ENCODE measurements at regions not wholly inside any gene's neighbourhood (a gene's known extent, or its start where the extent isn't known, plus 50 kb on each side); places are given as distances from the start of the nearest gene placed in this dataset.
A peak's percentile ranks its signal among the peaks of the same experiment; 100 is the strongest.

DNA sequence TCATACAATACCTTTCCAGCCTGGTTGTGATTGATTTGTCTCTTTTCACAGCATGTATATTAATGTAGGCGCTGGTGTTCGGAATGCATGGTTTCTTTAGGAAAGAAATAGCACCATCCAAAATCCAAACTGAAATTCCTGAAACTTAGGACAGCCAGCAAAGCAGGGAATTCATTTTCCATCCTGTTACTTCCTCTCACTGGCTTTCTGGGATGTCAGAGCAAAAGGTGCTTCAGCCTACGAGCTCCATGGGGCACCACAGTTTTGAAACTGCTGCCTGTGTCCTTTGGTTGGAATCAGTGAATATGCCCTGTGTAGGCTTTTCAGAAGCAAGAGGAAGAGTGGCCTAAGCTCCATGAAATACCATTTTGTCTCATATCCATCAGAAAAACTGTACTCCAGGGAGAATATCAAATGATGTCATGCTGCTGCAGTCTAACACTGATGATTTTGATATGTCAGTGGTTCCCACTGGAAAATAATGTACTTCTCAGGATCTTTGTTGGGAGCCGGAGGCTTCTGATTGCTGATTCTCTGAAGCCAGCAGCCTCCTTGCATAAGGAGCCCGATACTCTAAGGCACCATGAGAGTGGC, 117.8 kb upstream of the SERP2 start:
- Histone ChIP-seq H3K9ac (ENCODE audit: insufficient read depth, low read length, poor library complexity, severe bottlenecking) (no peak overlapping the region), H3K4me3 (replicated peaks in 1 of 3; ENCODE audit: low read depth in 2 of 3, low read length in 3 of 3) (no peak overlapping the region), H3K4me2 (replicated peaks; ENCODE audit: extremely low read depth, low read length, poor library complexity, severe bottlenecking) (no peak overlapping the region), H3K79me2 (ENCODE audit: insufficient read depth, low read length) (no peaks in the 10 kb centered on the region), H3K9me3 (replicated peaks in 1 of 2; ENCODE audit: control insufficient read depth in 1 of 2, insufficient read depth in 1 of 2, low read length in 2 of 2) (no peaks in the 10 kb centered on the region), H3K27ac (ENCODE audit: low read depth in 1 of 2, low read length in 2 of 2) (no peak overlapping the region), H3K27me3 (ENCODE audit: control insufficient read depth in 2 of 2, insufficient read depth in 2 of 2, low read length in 2 of 2) (no peaks in the 10 kb centered on the region), H4K20me1 (ENCODE audit: insufficient read depth, low read length) (no peaks in the 10 kb centered on the region), H2AFZ (ENCODE audit: insufficient read depth, low read depth, low read length, poor library complexity, severe bottlenecking) (no peak overlapping the region), H3K36me3 (replicated peaks in 1 of 2; ENCODE audit: control insufficient read depth in 1 of 2, insufficient read depth in 2 of 2, low read length in 2 of 2) (no peaks in the 10 kb centered on the region), H3K4me1 (ENCODE audit: control insufficient read depth in 1 of 2, insufficient read depth in 2 of 2, low read length in 2 of 2) (peaks cover 18 to 20% of the 10 kb centered on the region in 2 donors)
- Mint-ChIP-seq H3K27me3 (ENCODE audit: low read depth in 3 of 3) (peaks cover 2 to 6% (median 3%) of the 10 kb centered on the region in 3 donors), H3K4me3 (no peak overlapping the region), H3K9me3 (peaks cover 0 to 3% (median 0%) of the 10 kb centered on the region in 7 donors), H3K4me1 (peaks cover 20% of the 10 kb centered on the region), H3K36me3 (no peaks in the 10 kb centered on the region), H3K27ac (no peak overlapping the region)
- no peak for TF ChIP-seq CTCF (IDR thresholded peaks at IDR 0.05)
- no CpG with 5 or more reads among the region's 5 CpGs for WGBS (ENCODE audit: insufficient coverage)
- no peak for DNase-seq
- intact Hi-C loops (cut with micrococcal nuclease), result loop anchor here (5.0 kb wide), 2 partner anchors 36 to 114 kb away; no protein-coding TSS in a partner anchor

DNA sequence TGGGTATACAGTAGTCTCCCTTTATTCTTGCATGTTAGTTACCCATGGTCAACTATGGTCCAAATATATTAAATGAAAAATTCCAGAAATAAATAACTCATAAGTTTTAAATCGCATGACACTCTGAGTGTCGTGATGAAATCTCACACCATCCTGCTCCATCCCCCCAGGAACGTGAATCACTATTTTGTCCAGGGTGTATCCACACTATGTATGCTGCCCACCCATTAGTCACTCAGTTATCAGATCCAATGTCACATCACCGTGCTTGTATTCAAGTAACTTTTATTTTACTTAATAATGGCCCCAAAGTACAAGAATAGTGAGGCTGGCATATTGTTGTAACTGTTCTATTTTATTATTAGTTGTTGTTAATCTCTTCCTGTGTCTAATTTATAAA, 115.8 kb upstream of the SERP2 start:
- no peak for TF ChIP-seq CTCF (IDR thresholded peaks at IDR 0.05)

More for the DNA sequence above, 115.8 kb upstream of the SERP2 start:
- Mint-ChIP-seq H3K27me3 (ENCODE audit: low read depth in 3 of 3) (peaks cover 2 to 9% (median 3%) of the 10 kb centered on the region in 3 donors), H3K9me3 (peaks cover 0 to 3% (median 0%) of the 10 kb centered on the region in 7 donors), H3K4me3 (no peak overlapping the region), H3K36me3 (no peaks in the 10 kb centered on the region), H3K27ac (peak overlapping the region in 2 of 7 donors; percentile 78 to 93), H3K4me1 (peaks cover 20% of the 10 kb centered on the region)
- Histone ChIP-seq H3K9me3 (replicated peaks in 1 of 2; ENCODE audit: control insufficient read depth in 1 of 2, insufficient read depth in 1 of 2, low read length in 2 of 2) (no peaks in the 10 kb centered on the region), H3K36me3 (replicated peaks in 1 of 2; ENCODE audit: control insufficient read depth in 1 of 2, insufficient read depth in 2 of 2, low read length in 2 of 2) (no peaks in the 10 kb centered on the region), H3K4me3 (replicated peaks in 1 of 3; ENCODE audit: low read depth in 2 of 3, low read length in 3 of 3) (no peak overlapping the region), H3K4me2 (replicated peaks; ENCODE audit: extremely low read depth, low read length, poor library complexity, severe bottlenecking) (no peak overlapping the region), H3K4me1 (ENCODE audit: control insufficient read depth in 1 of 2, insufficient read depth in 2 of 2, low read length in 2 of 2) (peaks cover 18 to 20% of the 10 kb centered on the region in 2 donors), H2AFZ (ENCODE audit: insufficient read depth, low read depth, low read length, poor library complexity, severe bottlenecking) (no peak overlapping the region), H3K79me2 (ENCODE audit: insufficient read depth, low read length) (no peaks in the 10 kb centered on the region), H3K27ac (ENCODE audit: low read depth in 1 of 2, low read length in 2 of 2) (no peak overlapping the region), H3K9ac (ENCODE audit: insufficient read depth, low read length, poor library complexity, severe bottlenecking) (no peak overlapping the region), H4K20me1 (ENCODE audit: insufficient read depth, low read length) (no peaks in the 10 kb centered on the region), H3K27me3 (ENCODE audit: control insufficient read depth in 2 of 2, insufficient read depth in 2 of 2, low read length in 2 of 2) (no peaks in the 10 kb centered on the region)
- whole genome bisulfite sequencing (ENCODE audit: insufficient coverage), result 100% methylated on average over 3 of the region's 4 CpGs
- intact Hi-C loops (cut with micrococcal nuclease), result loop anchor here (2.0 to 5.0 kb wide), 3 partner anchors 35 to 115 kb away; no protein-coding TSS in a partner anchor
- no peak for DNase-seq
